Mesenchymal stem cell (in vitro differentiated cells and primary cell): ENCODE measurements at regions not wholly inside any gene's neighbourhood (a gene's known extent, or its start where the extent isn't known, plus 50 kb on each side); places are given as distances from the start of the nearest gene placed in this dataset.

Experiments used
- DNase-seq: peaks from one replicate; pipeline ENCODE4 v3.0.0-alpha.2; 2013
- H2AFZ ChIP-seq: one replicate; pipeline ENCODE4 v1.6.1; 2013; ENCODE audit warnings: low read depth, mild to moderate bottlenecking, control low read depth, inconsistent platforms, low read length, moderate library complexity
- H2AK5ac ChIP-seq: 2 replicates; pipeline ENCODE4 v1.6.1; 2013; ENCODE audit warnings: low read length, moderate library complexity, mild to moderate bottlenecking, inconsistent platforms; ENCODE audit not compliant: severe bottlenecking
- H2BK120ac ChIP-seq: one replicate; pipeline ENCODE4 v1.6.1; 2013; ENCODE audit warnings: low read depth, mild to moderate bottlenecking, inconsistent platforms, low read length, moderate library complexity
- H2BK12ac ChIP-seq, 2 experiments: one replicate each; pipeline ENCODE4 v1.6.1; 2013; ENCODE audit warnings: inconsistent platforms in 2 of 2, low read length in 2 of 2, mild to moderate bottlenecking in 2 of 2, moderate library complexity in 2 of 2, control low read depth in 1 of 2
- H2BK15ac ChIP-seq: one replicate; pipeline ENCODE4 v1.6.1; 2013; ENCODE audit warnings: mild to moderate bottlenecking, low read depth, inconsistent platforms; ENCODE audit not compliant: poor library complexity, severe bottlenecking
- H2BK5ac ChIP-seq: 2 replicates; pipeline ENCODE4 v1.6.1; 2013; ENCODE audit warnings: low read depth, mild to moderate bottlenecking, low read length, control low read depth, inconsistent platforms; ENCODE audit not compliant: poor library complexity, severe bottlenecking
- H3K14ac ChIP-seq, 2 experiments: one replicate each; pipeline ENCODE4 v1.6.1; 2013; ENCODE audit warnings: inconsistent platforms in 2 of 2, low read length in 2 of 2, control low read depth in 1 of 2, mild to moderate bottlenecking in 1 of 2, moderate library complexity in 1 of 2
- H3K18ac ChIP-seq, 2 experiments: one replicate each; pipeline ENCODE4 v1.6.1; 2013; ENCODE audit warnings: inconsistent platforms in 2 of 2, low read length in 2 of 2, control low read depth in 1 of 2, low read depth in 1 of 2, mild to moderate bottlenecking in 1 of 2
- H3K23ac ChIP-seq, 2 experiments: one replicate each; pipeline ENCODE4 v1.6.1; 2013; ENCODE audit warnings: inconsistent platforms in 2 of 2, low read length in 2 of 2, mild to moderate bottlenecking in 2 of 2, moderate library complexity in 2 of 2, control low read depth in 1 of 2
- H3K27ac ChIP-seq: 2 replicates; pipeline ENCODE4 v1.5.1; 2013; ENCODE audit warnings: mild to moderate bottlenecking, moderate library complexity, low read length, control low read depth, inconsistent platforms; ENCODE audit not compliant: poor library complexity, severe bottlenecking
- H3K27me3 ChIP-seq, 2 experiments: 2 replicates each; pipeline versions ENCODE4 v1.6.1 to v1.7.0; 2013; ENCODE audit warnings: low read length in 2 of 2, mild to moderate bottlenecking in 2 of 2, moderate library complexity in 2 of 2, control low read depth in 1 of 2, inconsistent platforms in 1 of 2; ENCODE audit not compliant: control insufficient read depth in 1 of 2, insufficient read depth in 1 of 2
- H3K36me3 ChIP-seq, 2 experiments: 2 replicates each; pipeline versions ENCODE4 v1.6.1 to v1.7.0; 2013; ENCODE audit warnings: low read length in 2 of 2, control low read depth in 1 of 2, inconsistent platforms in 1 of 2, low read depth in 1 of 2, mild to moderate bottlenecking in 1 of 2; ENCODE audit not compliant: insufficient read depth in 2 of 2, control insufficient read depth in 1 of 2
- H3K4ac ChIP-seq, 2 experiments: one replicate each; pipeline ENCODE4 v1.6.1; 2013; ENCODE audit warnings: inconsistent platforms in 2 of 2, low read length in 2 of 2, mild to moderate bottlenecking in 2 of 2, moderate library complexity in 2 of 2, control low read depth in 1 of 2, low read depth in 1 of 2
- H3K4me1 ChIP-seq: 2 replicates; pipeline ENCODE4 v1.6.1; 2013; ENCODE audit warnings: low read depth, low read length, control low read depth; ENCODE audit not compliant: control insufficient read depth, insufficient read depth
- H3K4me2 ChIP-seq: 2 replicates; pipeline ENCODE4 v1.6.1; 2013; ENCODE audit warnings: low read length, mild to moderate bottlenecking, inconsistent platforms; ENCODE audit not compliant: poor library complexity, severe bottlenecking
- H3K4me3 ChIP-seq, 2 experiments: 2 replicates each; pipeline versions ENCODE4 v1.5.1 to v1.7.0; 2013; ENCODE audit warnings: low read length in 2 of 2, mild to moderate bottlenecking in 2 of 2, control low read depth in 1 of 2, low read depth in 1 of 2; ENCODE audit not compliant: insufficient read depth in 1 of 2
- H3K79me1 ChIP-seq: replicated peaks from 2 replicates; pipeline ENCODE4 v1.6.1; 2013; ENCODE audit warnings: mild to moderate bottlenecking, control low read depth, low read length, inconsistent platforms; ENCODE audit not compliant: poor library complexity, severe bottlenecking
- H3K9ac ChIP-seq: 2 replicates; pipeline ENCODE4 v1.7.0; 2013; ENCODE audit warnings: mild to moderate bottlenecking, low read length, moderate library complexity
- H3K9me3 ChIP-seq: 2 replicates; pipeline ENCODE4 v1.7.0; 2013; ENCODE audit warnings: mild to moderate bottlenecking, low read length; ENCODE audit not compliant: control insufficient read depth
- H4K8ac ChIP-seq: one replicate; pipeline ENCODE4 v1.6.1; 2013; ENCODE audit warnings: inconsistent platforms, mild to moderate bottlenecking, low read length, moderate library complexity
- H4K91ac ChIP-seq: one replicate; pipeline ENCODE4 v1.6.1; 2013; ENCODE audit warnings: mild to moderate bottlenecking, low read length, inconsistent platforms
- WGBS: methylation state at CpG from one replicate; pipeline ENCODE4 v1.1.7; 2013; ENCODE audit warnings: mixed read lengths; 5-methylcytosine and 5-hydroxymethylcytosine counted together

- H2BK15ac ChIP-seq = no peak overlapping the region
- DNase-seq = no peak
These were observed 50.5 kb upstream of the BMP6 start for GRCh38 chr6:7675353-7675945.

More at GRCh38 chr6:7675353-7675945, 50.5 kb upstream of the BMP6 start:
- Histone ChIP-seq H3K18ac (no peak overlapping the region), H3K4ac (no peak overlapping the region), H3K79me1 (no peaks in the 10 kb centered on the region), H3K4me3 (no peak overlapping the region), H3K27me3 (peaks cover 0 to 7% of the 10 kb centered on the region in 2 experiments), H4K91ac (no peak overlapping the region), H3K23ac (no peak overlapping the region), H3K9me3 (no peaks in the 10 kb centered on the region), H2AK5ac (no peak overlapping the region), H2BK5ac (no peak overlapping the region), H3K36me3 (no peaks in the 10 kb centered on the region), H2BK120ac (no peak overlapping the region), H3K14ac (no peak overlapping the region), H3K27ac (no peak overlapping the region), H3K4me2 (no peak overlapping the region), H2AFZ (no peak overlapping the region), H2BK12ac (no peak overlapping the region), H3K4me1 (peaks cover 6% of the 10 kb centered on the region), H4K8ac (no peak overlapping the region), H3K9ac (no peak overlapping the region)
- WGBS = 92% methylated on average over 8 of the region's 10 CpGs
